ENCODE measurements at regions not wholly inside any gene's neighbourhood (a gene's known extent, or its start where the extent isn't known, plus 50 kb on each side); places are given as distances from the start of the nearest gene placed in this dataset.

DNA sequence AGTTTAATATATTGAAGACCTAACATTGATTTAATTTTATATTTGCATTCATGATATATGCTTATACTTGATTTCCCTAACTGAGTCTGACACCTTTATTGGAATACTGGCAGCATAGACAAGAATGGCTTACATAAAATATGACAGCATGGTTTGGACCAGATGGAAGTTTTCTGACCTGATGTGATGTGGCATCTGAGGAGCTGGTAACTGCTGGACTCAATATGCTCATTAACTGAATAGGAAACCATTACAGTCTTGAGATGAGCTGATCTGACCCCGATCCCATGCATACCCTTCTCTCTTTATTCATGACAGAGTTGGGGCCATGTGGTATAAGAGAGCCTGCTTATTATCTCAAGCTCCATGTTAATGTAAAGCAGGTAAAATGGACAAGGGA is 604.8 kb upstream of the SEL1L start:
- DNase-seq (ENCODE audit: low spot score), result no peak

- DNase-seq (ENCODE audit: low spot score), result no peak
These were observed 613.2 kb upstream of the SEL1L start for GRCh38 chr14:82146846-82147245.

GRCh38 chr14:82153689-82154088 is 620.0 kb upstream of the SEL1L start:
- DNase-seq (ENCODE audit: low spot score), result no peak

- no peak for DNase-seq (ENCODE audit: low spot score)
These were observed 626.0 kb upstream of the SEL1L start for GRCh38 chr14:82159624-82160023.

GRCh38 chr14:82180139-82180538 is 646.5 kb upstream of the SEL1L start:
- DNase-seq (ENCODE audit: low spot score), result no peak

DNA sequence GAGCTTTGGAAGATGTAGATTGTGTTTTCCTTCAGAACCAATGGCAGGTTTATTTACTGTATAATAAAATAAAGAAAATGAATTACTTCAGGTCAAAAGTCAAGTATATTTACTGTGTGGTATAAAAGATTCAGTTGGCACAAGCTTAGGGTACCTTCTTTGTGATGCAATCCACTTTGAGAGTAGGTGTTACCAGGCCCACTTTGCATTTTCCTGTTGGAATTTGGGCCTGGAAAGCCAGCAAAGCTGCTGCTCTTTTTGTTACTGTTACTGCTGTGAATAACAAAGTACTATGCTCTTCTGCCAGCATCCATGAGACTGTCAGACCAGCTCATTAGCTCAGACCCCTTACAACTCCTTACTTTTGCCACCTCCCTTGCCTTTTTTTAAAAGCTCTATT is 649.0 kb upstream of the SEL1L start:
- no peak for DNase-seq (ENCODE audit: low spot score)

- no peak for DNase-seq (ENCODE audit: low spot score)
These were observed 657.1 kb upstream of the SEL1L start for GRCh38 chr14:82190742-82191141.

DNA sequence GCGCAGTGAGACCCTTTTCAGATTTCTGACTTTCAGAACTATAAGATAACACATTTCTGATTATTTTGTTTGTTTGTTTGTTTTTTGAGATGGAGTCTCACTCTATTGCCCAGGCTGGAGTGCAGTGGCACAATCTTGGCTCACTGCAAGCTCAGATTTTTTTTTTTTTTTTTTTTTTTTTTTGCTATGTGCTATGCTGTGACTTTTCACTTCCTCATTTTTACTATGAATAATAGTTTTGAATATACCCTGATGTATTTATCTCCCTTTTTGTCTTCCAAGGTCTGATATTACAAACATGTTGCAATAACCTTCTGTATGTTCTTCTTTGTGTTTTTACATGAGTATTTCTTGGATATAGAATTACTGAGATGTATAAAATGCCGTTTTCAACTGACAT is 658.7 kb upstream of the SEL1L start:
- no peak for DNase-seq (ENCODE audit: low spot score)

DNA sequence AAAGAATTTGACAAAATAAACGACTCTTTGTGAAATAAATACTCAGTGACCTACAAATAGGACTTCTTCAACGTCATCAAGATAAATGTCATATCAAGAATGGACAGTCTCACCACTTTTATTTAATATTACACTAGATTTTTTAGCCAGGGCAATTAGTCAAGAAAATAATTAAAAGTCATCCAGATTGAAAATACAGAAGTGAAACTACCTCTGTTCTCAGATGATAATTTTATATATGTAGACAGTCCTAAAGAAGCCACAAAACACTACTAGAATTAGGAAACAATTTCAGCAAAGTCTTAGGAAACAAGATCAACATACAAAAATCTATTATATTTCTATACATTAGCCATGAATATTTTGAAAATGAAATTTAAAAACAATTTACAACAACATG is 689.6 kb upstream of the SEL1L start:
- DNase-seq (ENCODE audit: low spot score), result no peak

DNA sequence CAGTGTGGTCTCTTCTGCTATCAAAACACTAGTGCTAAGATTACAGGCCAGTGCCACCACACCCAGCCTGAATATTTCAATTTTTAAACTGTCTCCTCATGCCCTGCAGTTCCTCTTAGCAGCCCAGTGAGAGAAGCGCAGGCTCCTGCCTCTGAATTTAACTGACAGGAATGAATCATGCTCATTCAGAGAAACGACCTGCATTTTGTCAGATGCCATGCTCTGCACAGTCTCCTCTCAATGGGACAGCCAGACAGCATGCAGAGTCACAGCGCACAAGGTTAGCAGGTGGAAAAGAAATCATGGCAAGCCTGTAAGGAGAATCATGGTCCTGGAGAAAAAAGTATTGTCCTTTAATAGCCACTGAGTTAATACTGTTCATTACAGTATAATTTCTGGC is 691.0 kb upstream of the SEL1L start:
- DNase-seq (ENCODE audit: low spot score), result no peak

- no peak for DNase-seq (ENCODE audit: low spot score)
These were observed 697.1 kb upstream of the SEL1L start for GRCh38 chr14:82230748-82231147.

- DNase-seq (ENCODE audit: low spot score), result no peak
These were observed 705.0 kb upstream of the SEL1L start for GRCh38 chr14:82238649-82239048.

- no peak for DNase-seq (ENCODE audit: low spot score)
These were observed 705.6 kb upstream of the SEL1L start for GRCh38 chr14:82239223-82239622.

GRCh38 chr14:82244791-82245190 is 711.1 kb upstream of the SEL1L start:
- DNase-seq (ENCODE audit: low spot score), result no peak

GRCh38 chr14:82251494-82251893 is 717.8 kb upstream of the SEL1L start:
- DNase-seq (ENCODE audit: low spot score), result no peak

DNA sequence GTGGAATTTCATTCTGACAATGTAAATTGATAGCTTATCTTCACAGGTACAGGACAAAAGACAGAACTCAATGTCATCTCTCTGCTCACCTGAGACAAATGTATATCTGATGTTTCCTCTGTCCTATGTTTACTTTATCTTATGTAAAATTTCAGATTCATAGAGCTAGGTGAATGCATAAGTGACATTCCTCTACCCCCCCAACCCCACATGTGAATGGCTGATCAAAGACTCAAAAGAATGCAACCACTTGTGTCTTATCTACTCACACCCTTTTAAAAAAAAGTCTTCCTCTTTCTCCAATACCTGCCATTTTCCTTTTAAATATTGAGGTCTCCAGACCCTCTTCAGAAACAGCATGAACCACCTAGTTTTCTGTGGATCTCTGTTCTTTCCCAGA is 736.6 kb upstream of the SEL1L start:
- DNase-seq (ENCODE audit: low spot score), result no peak

GRCh38 chr14:82298811-82299210 is 765.2 kb upstream of the SEL1L start:
- no peak for DNase-seq (ENCODE audit: low spot score)

GRCh38 chr14:82309199-82309598 is 775.5 kb upstream of the SEL1L start:
- no peak for DNase-seq (ENCODE audit: low spot score)

DNA sequence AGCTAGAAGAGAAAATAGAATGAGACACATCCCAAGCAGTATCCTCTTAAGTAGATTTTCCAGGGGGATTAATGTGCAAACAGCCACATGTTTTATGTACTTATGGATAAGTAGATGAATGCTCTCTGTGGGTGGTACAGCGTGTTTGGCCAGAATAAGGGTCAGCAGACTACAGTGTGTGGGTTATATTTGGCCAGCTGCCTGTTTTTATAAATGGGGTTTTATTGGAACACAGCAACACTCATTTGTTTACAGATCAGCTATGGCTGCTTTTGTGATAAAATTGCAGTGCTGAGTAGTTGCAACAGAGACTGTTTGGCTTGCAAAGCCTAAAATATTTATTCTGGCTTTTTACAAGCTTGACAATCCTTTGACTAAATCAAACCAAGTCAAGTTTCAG is 780.2 kb upstream of the SEL1L start:
- no peak for DNase-seq (ENCODE audit: low spot score)

GRCh38 chr14:82328442-82328841 is 794.8 kb upstream of the SEL1L start:
- no peak for DNase-seq (ENCODE audit: low spot score)

GRCh38 chr14:82341261-82341810 is 807.7 kb upstream of the SEL1L start:
- no peak for DNase-seq (ENCODE audit: low spot score)

DNA sequence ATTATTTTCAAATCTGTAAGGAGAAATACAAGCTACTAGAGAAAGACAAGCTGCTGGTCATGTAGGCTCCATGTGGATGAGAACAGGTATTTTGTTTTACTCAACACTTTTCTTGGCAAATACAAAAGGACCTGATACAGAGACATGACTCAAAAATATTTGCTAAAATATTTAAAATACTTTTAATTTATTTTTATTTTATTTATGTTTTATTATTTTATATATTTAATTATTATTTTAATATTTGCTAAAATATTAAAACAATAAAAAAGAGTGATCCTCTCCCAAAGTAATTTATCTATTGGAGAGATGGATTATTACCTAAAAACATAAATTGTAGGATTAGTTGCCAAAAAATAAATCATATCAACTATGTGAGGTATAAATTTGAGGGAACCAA is 808.9 kb upstream of the SEL1L start:
- DNase-seq (ENCODE audit: low spot score), result no peak

GRCh38 chr14:82345184-82345583 is 811.5 kb upstream of the SEL1L start:
- DNase-seq (ENCODE audit: low spot score), result no peak

- no peak for DNase-seq (ENCODE audit: low spot score)
These were observed 820.5 kb upstream of the SEL1L start for GRCh38 chr14:82354126-82354525.

- DNase-seq (ENCODE audit: low spot score), result no peak
These were observed 825.5 kb upstream of the SEL1L start for GRCh38 chr14:82359201-82359600.
